ENCODE measurements at regions not wholly inside any gene's neighbourhood (a gene's known extent, or its start where the extent isn't known, plus 50 kb on each side); places are given as distances from the start of the nearest gene placed in this dataset.

GRCh38 chr4:117488692-117489091 is 403.3 kb upstream of the TRAM1L1 start:
- TF ChIP-seq, protein P1, sequence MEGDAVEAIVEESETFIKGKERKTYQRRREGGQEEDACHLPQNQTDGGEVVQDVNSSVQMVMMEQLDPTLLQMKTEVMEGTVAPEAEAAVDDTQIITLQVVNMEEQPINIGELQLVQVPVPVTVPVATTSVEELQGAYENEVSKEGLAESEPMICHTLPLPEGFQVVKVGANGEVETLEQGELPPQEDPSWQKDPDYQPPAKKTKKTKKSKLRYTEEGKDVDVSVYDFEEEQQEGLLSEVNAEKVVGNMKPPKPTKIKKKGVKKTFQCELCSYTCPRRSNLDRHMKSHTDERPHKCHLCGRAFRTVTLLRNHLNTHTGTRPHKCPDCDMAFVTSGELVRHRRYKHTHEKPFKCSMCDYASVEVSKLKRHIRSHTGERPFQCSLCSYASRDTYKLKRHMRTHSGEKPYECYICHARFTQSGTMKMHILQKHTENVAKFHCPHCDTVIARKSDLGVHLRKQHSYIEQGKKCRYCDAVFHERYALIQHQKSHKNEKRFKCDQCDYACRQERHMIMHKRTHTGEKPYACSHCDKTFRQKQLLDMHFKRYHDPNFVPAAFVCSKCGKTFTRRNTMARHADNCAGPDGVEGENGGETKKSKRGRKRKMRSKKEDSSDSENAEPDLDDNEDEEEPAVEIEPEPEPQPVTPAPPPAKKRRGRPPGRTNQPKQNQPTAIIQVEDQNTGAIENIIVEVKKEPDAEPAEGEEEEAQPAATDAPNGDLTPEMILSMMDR (IDR thresholded peaks at IDR 0.05), result no peak
- TF ChIP-seq POLR2AphosphoS5 (IDR thresholded peaks at IDR 0.05), result no peak

All from gastroesophageal sphincter (tissue), 3 donors.